CD1c-positive myeloid dendritic cell (primary cell): ENCODE measurements at regions not wholly inside any gene's neighbourhood (a gene's known extent, or its start where the extent isn't known, plus 50 kb on each side); places are given as distances from the start of the nearest gene placed in this dataset.
A peak's percentile ranks its signal among the peaks of the same experiment; 100 is the strongest.
"Not testable (repeated sequence)": the region's sequence is repeated elsewhere in the genome, so short reads cannot be mapped to it uniquely, and the experiment has no call there.

Experiments
- DNase-seq: peaks from one replicate; pipeline ENCODE4 v3.0.0-alpha.2; 2016; ENCODE audit errors: extremely low spot score

GRCh38 chr9:73095425-73095824 is 56.2 kb upstream of the ANXA1 start:
- DNase-seq: no peak

- DNase-seq: no peak
Measured at GRCh38 chr9:73093740-73094379, 57.8 kb upstream of the ANXA1 start.

- no peak for DNase-seq
Measured at GRCh38 chr9:73093016-73093739, 58.5 kb upstream of the ANXA1 start.

- DNase-seq: no peak
Measured at GRCh38 chr9:73091909-73092308, 59.8 kb upstream of the ANXA1 start.

GRCh38 chr9:73090214-73090613 is 61.5 kb upstream of the ANXA1 start:
- DNase-seq: no peak

GRCh38 chr9:73089304-73089985 is 62.2 kb upstream of the ANXA1 start:
- no peak for DNase-seq

- DNase-seq: not testable (repeated sequence)
Measured at GRCh38 chr9:73087876-73088275, 63.8 kb upstream of the ANXA1 start.

- DNase-seq: no peak
Measured at GRCh38 chr9:73083519-73083918, 68.1 kb upstream of the ANXA1 start.

GRCh38 chr9:73081979-73082657 is 69.5 kb upstream of the ANXA1 start:
- DNase-seq: peak; percentile 48

GRCh38 chr9:73080110-73080694 is 71.5 kb upstream of the ANXA1 start:
- no peak for DNase-seq

GRCh38 chr9:73079326-73079725 is 72.3 kb upstream of the ANXA1 start:
- no peak for DNase-seq

GRCh38 chr9:73077625-73078030 is 74.0 kb upstream of the ANXA1 start:
- no peak for DNase-seq

GRCh38 chr9:73076970-73077369 is 74.7 kb upstream of the ANXA1 start:
- DNase-seq: no peak

- no peak for DNase-seq
Measured at GRCh38 chr9:73074176-73074708, 77.4 kb upstream of the ANXA1 start.

- DNase-seq: no peak
Measured at GRCh38 chr9:73073337-73074175, 78.1 kb upstream of the ANXA1 start.

- DNase-seq: no peak
Measured at GRCh38 chr9:73067074-73067473, 84.6 kb upstream of the ANXA1 start.

- no peak for DNase-seq
Measured at GRCh38 chr9:73065439-73065838, 86.2 kb upstream of the ANXA1 start.

GRCh38 chr9:73064315-73064714 is 87.3 kb upstream of the ANXA1 start:
- no peak for DNase-seq

GRCh38 chr9:73061146-73061545 is 90.5 kb upstream of the ANXA1 start:
- no peak for DNase-seq

GRCh38 chr9:73059247-73059646 is 92.4 kb upstream of the ANXA1 start:
- DNase-seq: no peak

GRCh38 chr9:73056245-73056644 is 95.4 kb upstream of the ANXA1 start:
- DNase-seq: no peak
